Transverse colon (tissue), 3 donors: ENCODE measurements at regions not wholly inside any gene's neighbourhood (a gene's known extent, or its start where the extent isn't known, plus 50 kb on each side); places are given as distances from the start of the nearest gene placed in this dataset.

Experiments used
- CTCF ChIP-seq, 5 experiments: fragments of 200-600 bp in 3 of 5; fragments of 450-650 bp in 2 of 5; sonication (generic) in 3 of 5; IDR thresholded peaks; 1 replicate in 2 of 5; 2 replicates in 3 of 5; pipeline ENCODE4 v1.5.1; 2016 to 2017; ENCODE audit warnings: antibody characterized with exemption in 5 of 5, inconsistent platforms in 3 of 5, mild to moderate bottlenecking in 2 of 5, moderate library complexity in 1 of 5
- EP300 ChIP-seq: sonication (generic); formaldehyde crosslinking; IDR thresholded peaks from one replicate; pipeline ENCODE4 v1.6.1; 2017; ENCODE audit warnings: antibody characterized with exemption, low read depth
- POLR2A ChIP-seq: fragments of 450-650 bp; IDR thresholded peaks from one replicate; pipeline ENCODE4 v1.6.1; 2016; ENCODE audit warnings: antibody characterized with exemption, mild to moderate bottlenecking, moderate library complexity

- TF ChIP-seq CTCF (IDR thresholded peaks at IDR 0.05) (no peak), EP300 (no peak), POLR2A (no peak)
These were observed 323.7 kb downstream of the ZNF621 start for GRCh38 chr3:40848421-40848820.
